ENCODE measurements at regions not wholly inside any gene's neighbourhood (a gene's known extent, or its start where the extent isn't known, plus 50 kb on each side); places are given as distances from the start of the nearest gene placed in this dataset.

GRCh38 chr21:22046576-22046975 lies 1048.4 kb downstream of the NCAM2 start:
- H3K27ac ChIP-seq: no peak overlapping the region
- DNase-seq (ENCODE audit: low spot score): no peak
- CTCF ChIA-PET: no interaction called here
- TF ChIP-seq CTCF (conservative IDR thresholded peaks at IDR 0.05; ENCODE audit: low read depth): no peak
- POLR2A ChIA-PET (ENCODE audit: low non-redundant PET): no interaction called here

GRCh38 chr21:22056904-22057303 lies 1058.7 kb downstream of the NCAM2 start:
- H3K27ac ChIP-seq: no peak overlapping the region
- DNase-seq (ENCODE audit: low spot score): no peak
- ChIA-PET CTCF (no interaction called here), POLR2A (ENCODE audit: low non-redundant PET) (no interaction called here)
- TF ChIP-seq CTCF (conservative IDR thresholded peaks at IDR 0.05; ENCODE audit: low read depth): no peak

GRCh38 chr21:22062472-22063139 lies 1064.4 kb downstream of the NCAM2 start:
- CTCF ChIA-PET: no interaction called here
- DNase-seq (ENCODE audit: low spot score): no peak
- no peak for TF ChIP-seq CTCF (conservative IDR thresholded peaks at IDR 0.05; ENCODE audit: low read depth)
- POLR2A ChIA-PET (ENCODE audit: low non-redundant PET): no interaction called here
- H3K27ac ChIP-seq: no peak overlapping the region

GRCh38 chr21:22063140-22063539 lies 1064.9 kb downstream of the NCAM2 start:
- no peak for DNase-seq (ENCODE audit: low spot score)
- TF ChIP-seq CTCF (conservative IDR thresholded peaks at IDR 0.05; ENCODE audit: low read depth): no peak
- POLR2A ChIA-PET (ENCODE audit: low non-redundant PET): no interaction called here
- H3K27ac ChIP-seq: no peak overlapping the region
- CTCF ChIA-PET: interaction anchor here (0.7 kb wide), 1 partner anchor 427 kb away, joined by 4 read pairs; no protein-coding TSS in a partner anchor

GRCh38 chr21:22076471-22076870 lies 1078.3 kb downstream of the NCAM2 start:
- POLR2A ChIA-PET (ENCODE audit: low non-redundant PET): no interaction called here
- CTCF ChIA-PET: interaction anchor here (0.7 kb wide), 1 partner anchor 179 kb away, joined by 3 read pairs; no protein-coding TSS in a partner anchor
- no peak for DNase-seq (ENCODE audit: low spot score)
- TF ChIP-seq CTCF (conservative IDR thresholded peaks at IDR 0.05; ENCODE audit: low read depth): no peak
- H3K27ac ChIP-seq: no peak overlapping the region

- H3K27ac ChIP-seq: no peak overlapping the region
- ChIA-PET CTCF (no interaction called here), POLR2A (ENCODE audit: low non-redundant PET) (no interaction called here)
- no peak for DNase-seq (ENCODE audit: low spot score)
- no peak for TF ChIP-seq CTCF (conservative IDR thresholded peaks at IDR 0.05; ENCODE audit: low read depth)
Observed at GRCh38 chr21:22083899-22084298, 1085.7 kb downstream of the NCAM2 start.
